HG03460 (cell line): ENCODE measurements at regions not wholly inside any gene's neighbourhood (a gene's known extent, or its start where the extent isn't known, plus 50 kb on each side); places are given as distances from the start of the nearest gene placed in this dataset.

Experiments
- ATAC-seq: cut with Tn5 transposase; IDR thresholded peaks from one replicate; pipeline ENCODE4 v1.9.1; 2021; ENCODE audit not compliant: unreplicated experiment

DNA sequence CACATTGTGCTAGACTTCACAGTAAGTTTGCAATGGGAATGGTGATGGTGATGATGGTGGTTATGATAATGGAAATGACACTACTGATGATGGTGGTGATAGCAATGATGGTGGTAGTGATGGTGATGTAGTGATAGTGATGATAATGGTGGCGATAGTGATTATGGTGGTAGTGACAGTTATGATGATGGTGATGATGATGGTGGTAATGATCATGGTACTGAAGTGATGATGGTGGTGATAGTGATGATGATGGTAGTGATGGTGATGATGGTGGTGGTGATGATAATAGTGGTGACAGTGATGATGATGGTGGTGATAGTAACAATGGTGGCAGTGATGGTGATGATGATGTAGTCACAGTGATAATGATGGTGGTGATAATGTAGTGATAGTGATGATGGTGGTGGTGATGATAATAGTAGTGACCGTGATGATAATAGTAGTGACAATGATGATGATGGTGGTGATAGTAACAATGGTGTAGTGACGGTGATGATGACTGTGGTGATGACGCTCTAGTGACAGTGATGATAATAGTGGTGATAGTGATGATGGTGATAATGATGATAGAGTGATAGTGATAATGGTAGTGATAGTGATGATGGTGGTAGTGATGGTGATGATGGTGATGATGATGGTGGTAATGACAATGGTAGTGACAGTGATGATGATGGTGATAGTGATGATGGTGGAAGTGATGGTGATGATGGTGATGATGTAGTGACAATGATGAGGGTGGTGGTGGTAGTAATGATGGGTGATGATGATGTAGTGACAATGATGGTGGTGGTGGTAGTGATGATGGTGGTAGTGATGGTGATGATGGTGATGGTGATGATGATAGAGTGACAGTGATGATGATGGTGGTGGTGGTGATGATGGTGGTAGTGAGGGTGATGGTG is 222.9 kb upstream of the PWP1 start:
- ATAC-seq, result no peak

DNA sequence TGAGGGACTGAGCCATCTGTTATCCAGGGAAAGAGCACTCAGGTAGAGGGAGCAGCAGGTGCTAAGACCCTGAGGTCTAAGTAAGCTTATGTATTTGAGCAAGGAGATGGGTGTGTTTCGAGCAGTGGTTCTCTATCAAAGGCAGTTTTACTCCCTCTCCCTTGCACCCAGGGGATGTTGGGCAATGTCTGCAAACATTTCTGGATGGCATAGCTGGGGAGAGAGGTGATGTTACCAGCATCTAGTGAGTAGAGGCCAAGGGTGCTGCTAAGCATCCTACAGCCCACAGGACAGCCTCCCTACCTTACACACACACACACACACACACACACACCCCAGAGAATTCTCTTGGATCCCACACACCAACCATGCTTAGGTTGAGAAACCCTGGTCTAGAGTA is 221.0 kb upstream of the PWP1 start:
- ATAC-seq, result no peak

- ATAC-seq, result no peak
These were observed 220.0 kb upstream of the PWP1 start for GRCh38 chr12:107465625-107466024.

- ATAC-seq, result no peak
These were observed 217.9 kb upstream of the PWP1 start for GRCh38 chr12:107467716-107468115.

DNA sequence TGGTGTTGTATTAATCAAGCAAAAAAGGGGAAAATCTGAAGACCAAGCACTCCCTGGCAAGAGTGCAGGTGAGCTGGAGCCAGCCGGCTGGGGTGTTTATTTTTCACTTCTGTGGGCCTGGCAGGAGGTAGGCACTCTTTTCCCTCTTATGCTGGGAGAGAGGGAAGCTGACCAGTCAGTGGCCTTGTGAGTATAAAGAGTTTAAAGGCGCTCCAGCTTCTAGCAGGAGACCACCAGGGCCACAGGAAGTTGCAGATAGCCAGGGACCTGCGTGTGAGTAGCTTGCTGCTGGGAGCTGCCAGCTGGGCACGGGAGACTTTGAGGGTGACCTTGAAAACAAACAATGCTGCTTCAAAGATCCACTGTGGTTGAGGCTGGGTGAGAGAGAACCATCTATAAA is 217.4 kb upstream of the PWP1 start:
- no peak for ATAC-seq

DNA sequence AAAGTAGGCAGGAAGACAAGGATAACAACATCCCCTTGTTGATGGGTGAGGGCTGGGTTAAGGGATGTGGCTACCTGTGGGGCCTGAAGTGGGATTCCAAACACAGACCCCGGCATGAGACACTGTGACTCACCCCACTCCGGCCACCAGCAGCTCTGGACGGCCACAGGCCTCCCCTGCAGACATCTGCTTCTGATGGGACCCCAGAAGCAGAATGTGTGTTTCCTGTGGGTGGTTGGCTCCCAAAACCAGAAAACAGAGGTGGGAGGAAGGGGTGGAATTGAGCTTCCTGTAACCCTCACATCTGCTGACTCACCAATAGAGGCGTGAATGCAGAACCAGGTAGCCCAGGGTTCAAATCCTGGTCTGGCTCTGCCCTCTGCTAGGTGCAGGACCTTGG is 216.6 kb upstream of the PWP1 start:
- ATAC-seq, result no peak

GRCh38 chr12:107470645-107471044 is 215.0 kb upstream of the PWP1 start:
- no peak for ATAC-seq

GRCh38 chr12:107472308-107472707 is 213.3 kb upstream of the PWP1 start:
- no peak for ATAC-seq

DNA sequence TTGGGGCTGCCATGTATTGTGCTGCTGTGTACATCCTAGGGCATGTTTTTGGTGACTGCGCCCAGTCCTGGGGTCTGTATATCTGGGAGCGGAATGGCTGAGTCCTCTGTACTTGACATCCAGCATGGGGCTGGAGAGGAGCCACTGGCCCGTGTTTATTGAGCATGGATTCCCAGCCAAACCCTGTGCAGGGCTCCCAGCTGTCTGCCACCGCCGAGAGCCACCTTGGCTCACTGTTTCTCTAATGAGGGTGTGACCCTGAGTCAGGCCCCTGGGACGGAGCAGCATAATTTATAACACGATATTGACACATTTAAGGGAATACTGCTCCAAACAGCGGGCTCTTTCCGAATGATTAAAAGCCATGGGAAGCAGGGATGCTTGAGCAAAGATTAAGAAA is 211.5 kb upstream of the PWP1 start:
- no peak for ATAC-seq

GRCh38 chr12:107474639-107475539 is 210.7 kb upstream of the PWP1 start:
- no peak for ATAC-seq

GRCh38 chr12:107475900-107476299 is 209.7 kb upstream of the PWP1 start:
- no peak for ATAC-seq

DNA sequence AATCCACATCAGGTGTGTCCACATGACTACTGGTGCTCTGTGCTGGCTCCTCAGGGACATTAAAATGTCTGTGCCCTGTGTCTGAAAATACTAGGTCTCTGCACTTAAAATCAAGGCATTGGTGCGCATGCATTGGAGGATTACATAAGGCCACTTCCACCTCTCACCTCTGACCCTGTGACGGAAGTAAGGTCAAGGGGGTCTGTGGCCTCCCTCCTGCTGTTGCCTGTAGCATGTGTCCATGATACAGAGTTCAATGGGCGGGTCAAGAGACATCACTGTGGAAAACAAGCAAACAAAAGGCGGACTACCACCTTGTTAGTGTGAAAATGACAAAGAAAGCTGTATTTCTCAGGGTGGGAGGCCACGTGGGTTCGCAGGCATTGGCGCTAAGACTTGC is 208.6 kb upstream of the PWP1 start:
- ATAC-seq, result no peak

DNA sequence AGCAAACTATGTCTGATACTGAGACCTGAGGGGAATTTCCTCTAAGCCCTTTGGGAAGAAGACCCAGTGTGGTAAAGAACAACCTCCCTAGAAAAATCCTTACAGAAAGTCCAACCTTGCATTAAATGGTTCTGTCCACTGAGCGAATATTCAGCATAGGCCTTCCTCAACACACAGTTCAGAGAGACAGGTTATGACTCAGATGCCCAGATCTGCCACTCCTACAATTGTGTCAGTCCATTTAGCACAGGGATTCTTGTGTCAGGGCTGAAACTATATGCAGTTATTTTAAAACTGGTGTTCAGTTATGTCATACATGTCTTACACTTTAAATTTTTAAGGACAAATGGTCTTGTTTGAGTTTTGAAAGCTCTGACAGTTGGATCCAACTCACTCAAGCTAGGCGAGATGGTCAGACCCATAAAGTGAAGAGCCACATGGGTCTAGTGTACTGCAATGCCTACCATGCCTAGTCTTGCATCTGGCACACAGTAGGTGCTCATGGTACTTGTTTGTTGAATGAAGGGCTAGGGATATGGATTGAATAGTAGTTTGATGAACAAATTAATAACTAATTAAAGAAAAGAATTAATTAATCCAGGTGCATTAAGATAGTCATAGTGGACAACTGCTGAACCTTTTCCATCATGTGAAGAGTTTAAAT is 207.5 kb upstream of the PWP1 start:
- ATAC-seq, result no peak

DNA sequence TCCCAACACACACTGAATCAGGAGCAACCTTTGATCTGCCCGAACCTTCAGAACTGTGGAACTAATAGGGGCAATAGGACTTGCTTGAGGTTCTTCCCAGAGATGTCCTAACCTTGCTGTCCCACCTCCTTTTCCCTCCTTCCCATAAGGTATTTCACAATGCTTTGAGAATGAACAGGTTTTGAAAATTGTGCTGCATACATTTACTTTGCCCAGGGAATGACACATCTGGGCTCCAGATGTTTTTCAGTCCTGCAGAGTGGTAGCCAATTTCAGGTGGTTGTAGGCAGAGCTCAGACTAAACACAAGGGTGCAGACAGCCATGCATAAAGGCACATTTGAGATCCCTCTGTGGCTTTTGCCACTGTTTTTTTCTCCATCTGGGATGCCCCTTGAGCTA is 206.7 kb upstream of the PWP1 start:
- no peak for ATAC-seq

DNA sequence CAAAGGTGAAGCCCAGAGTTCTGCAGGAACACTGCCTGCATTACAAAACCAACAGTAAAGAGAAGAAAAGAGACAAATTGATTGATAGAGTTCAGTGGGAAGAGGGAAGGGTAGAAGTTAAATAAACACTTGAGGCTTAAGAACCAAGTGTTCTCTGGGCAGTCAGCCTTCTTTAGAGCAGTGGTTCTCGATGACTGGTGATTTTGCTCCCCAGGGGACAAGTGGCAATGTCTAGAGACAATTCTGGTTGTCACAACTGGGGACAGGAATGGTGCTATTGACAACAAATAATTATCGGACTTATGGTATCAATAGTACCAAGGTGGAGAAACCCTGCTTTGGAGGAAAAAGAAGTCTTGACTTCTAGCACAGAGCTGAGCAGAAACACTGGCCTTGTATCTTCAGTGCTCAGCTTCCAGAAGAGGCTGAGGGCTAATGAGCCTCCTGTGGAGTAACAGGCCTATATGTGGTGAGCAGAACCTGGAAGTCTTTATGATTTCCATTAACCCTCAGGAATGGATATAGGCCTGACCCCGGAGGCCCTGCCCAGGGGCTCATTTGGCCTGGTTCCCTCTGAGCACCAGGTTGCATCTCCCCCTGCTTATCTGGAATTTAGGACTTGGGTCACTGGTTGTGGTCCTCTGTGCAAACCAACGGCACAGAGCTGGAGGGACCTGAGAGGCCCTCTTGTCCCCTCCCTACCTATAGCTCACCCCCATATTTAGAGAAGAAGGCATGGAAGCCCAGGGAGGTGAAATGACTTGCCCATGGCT is 204.6 kb upstream of the PWP1 start:
- no peak for ATAC-seq

- ATAC-seq, result no peak
These were observed 201.4 kb upstream of the PWP1 start for GRCh38 chr12:107484230-107484629.

DNA sequence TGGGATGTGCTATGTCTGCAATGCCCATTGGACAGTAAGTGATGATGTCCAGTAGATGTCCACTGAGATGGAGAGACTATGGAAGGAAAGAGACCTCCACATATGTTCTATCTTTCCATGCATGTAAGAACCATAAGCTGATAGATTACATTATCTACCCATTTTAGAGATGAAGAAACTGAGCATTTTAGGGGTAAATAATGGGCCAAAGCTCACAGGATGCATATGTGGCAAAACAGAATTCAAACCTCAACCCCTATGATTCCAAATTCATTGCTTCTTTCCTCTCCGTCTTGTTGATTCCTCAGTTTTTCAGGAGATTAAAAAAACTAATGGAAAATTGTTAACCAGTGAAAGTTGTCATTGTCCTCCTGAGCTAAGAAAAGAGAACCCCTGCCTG is 200.7 kb upstream of the PWP1 start:
- ATAC-seq, result no peak

DNA sequence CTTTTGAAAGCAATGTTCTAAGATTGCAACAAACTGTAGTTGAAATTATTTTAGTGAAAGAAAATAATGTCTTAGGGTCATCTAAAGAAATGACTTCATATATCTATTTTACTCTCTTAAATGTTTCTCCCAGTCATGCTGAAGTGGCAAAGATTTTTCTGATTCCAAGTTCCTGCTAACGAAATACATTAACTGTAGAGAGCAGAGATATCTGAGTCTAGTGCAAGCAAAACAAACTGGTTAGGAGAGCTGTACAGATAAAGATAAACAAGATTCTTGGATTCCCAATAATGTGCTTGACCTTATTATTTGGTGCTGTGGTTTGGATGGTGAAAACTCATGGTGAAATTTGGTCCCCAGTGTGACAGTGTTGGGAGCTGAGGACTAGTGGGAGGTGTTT is 199.9 kb upstream of the PWP1 start:
- no peak for ATAC-seq

DNA sequence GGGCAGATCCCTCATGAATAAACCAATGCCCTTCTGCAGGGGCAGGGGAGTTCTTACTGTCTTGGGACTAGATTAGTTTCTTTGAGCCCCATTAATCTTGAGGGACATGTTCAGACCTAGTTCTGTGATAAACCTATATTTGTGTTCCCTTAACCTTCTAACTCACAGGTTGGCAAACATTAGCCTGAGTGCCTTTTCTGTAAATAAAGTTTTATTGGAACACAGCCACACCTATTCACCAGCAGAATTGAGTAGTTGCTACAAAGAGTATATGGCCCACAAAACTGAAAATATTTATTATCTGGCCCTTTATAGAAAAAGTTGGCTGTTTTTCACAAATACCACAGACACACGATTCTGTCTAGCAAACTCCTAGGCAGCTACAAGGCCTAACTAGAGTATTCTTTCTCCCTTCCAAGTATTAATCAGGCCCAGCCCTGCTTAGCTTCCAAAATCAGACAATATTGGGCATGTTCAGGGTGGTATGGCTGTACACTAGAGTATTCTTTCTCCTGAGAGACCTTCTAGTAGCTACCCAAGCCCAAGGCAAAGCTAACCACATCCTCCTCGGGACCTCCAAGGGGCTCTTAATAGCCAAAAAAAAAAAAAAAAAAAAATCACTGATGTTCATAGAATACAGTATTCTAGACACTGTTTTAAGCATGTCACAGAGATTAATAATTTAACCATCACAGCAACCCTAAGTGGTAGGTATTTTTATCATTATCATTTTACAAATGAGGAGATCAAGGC is 199.3 kb upstream of the PWP1 start:
- ATAC-seq, result no peak
